Stomach (tissue), 4 donors: ENCODE measurements at regions not wholly inside any gene's neighbourhood (a gene's known extent, or its start where the extent isn't known, plus 50 kb on each side); places are given as distances from the start of the nearest gene placed in this dataset.

Experiments used
- CTCF ChIP-seq, 7 experiments: fragments of 450-650 bp in 4 of 7; fragments of 200-600 bp in 3 of 7; sonication (generic) in 3 of 7; IDR thresholded peaks; one replicate each; pipeline ENCODE4 v1.5.1; 2016 to 2019; ENCODE audit warnings: antibody characterized with exemption in 7 of 7, control low read depth in 2 of 7, mild to moderate bottlenecking in 1 of 7
- EP300 ChIP-seq: sonication (generic); formaldehyde crosslinking; IDR thresholded peaks from one replicate; pipeline ENCODE4 v1.6.1; 2017; ENCODE audit warnings: antibody characterized with exemption
- POLR2A ChIP-seq, 4 donors: fragments of 450-650 bp; IDR thresholded peaks; one replicate each; pipeline ENCODE4 v1.6.1; 2016; ENCODE audit warnings: antibody characterized with exemption in 4 of 4, control low read depth in 2 of 4, mild to moderate bottlenecking in 1 of 4, moderate library complexity in 1 of 4
- POLR2AphosphoS5 ChIP-seq, 3 donors: sonication (generic); formaldehyde crosslinking; IDR thresholded peaks; one replicate each; pipeline ENCODE4 v1.6.1; 2016; ENCODE audit warnings: antibody characterized with exemption in 3 of 3

- no peak for TF ChIP-seq CTCF (IDR thresholded peaks at IDR 0.05)
- TF ChIP-seq POLR2A (IDR thresholded peaks at IDR 0.05), result no peak
- TF ChIP-seq EP300, result no peak
- TF ChIP-seq POLR2AphosphoS5 (IDR thresholded peaks at IDR 0.05), result no peak
Observed at GRCh38 chr4:107283587-107284559, 247.8 kb upstream of the DKK2 start.
